Bronchial epithelial cell (primary cell): ENCODE measurements at regions not wholly inside any gene's neighbourhood (a gene's known extent, or its start where the extent isn't known, plus 50 kb on each side); places are given as distances from the start of the nearest gene placed in this dataset.

ENCODE experiments used
- DNase-seq: peaks from one replicate; pipeline ENCODE4 v3.0.0-alpha.2; 2010; ENCODE audit warnings: low read depth
- FAIRE-seq: peaks from 2 replicates; lab custom pipeline; 2011; peaks lifted over from hg19 to GRCh38; lab: Jason Lieb, UNC
- H3K27me3 ChIP-seq: 2 replicates; pipeline ENCODE4 v1.5.1; 2011; ENCODE audit warnings: low read length; ENCODE audit not compliant: control insufficient read depth, insufficient read depth
- H3K36me3 ChIP-seq: 2 replicates; pipeline ENCODE4 v1.5.1; 2011; ENCODE audit warnings: low read length; ENCODE audit not compliant: control insufficient read depth, insufficient read depth
- H3K4me3 ChIP-seq: 2 replicates; pipeline ENCODE4 v1.5.1; 2011; ENCODE audit warnings: mild to moderate bottlenecking, low read depth, low read length, control low read depth
- TF ChIP-seq, protein P1 (sequence below): IDR thresholded peaks from 2 replicates; pipeline ENCODE4 v1.5.1; 2011; ENCODE audit warnings: mild to moderate bottlenecking, moderate library complexity, low read length, control low read depth, inconsistent platforms; ENCODE audit not compliant: insufficient read depth, severe bottlenecking

- H3K27me3 ChIP-seq = peaks cover 2% of the 10 kb centered on the region
- H3K4me3 ChIP-seq = no peak overlapping the region
- H3K36me3 ChIP-seq = no peaks in the 10 kb centered on the region
- DNase-seq (no peak), FAIRE-seq (no peak)
- TF ChIP-seq, protein P1, sequence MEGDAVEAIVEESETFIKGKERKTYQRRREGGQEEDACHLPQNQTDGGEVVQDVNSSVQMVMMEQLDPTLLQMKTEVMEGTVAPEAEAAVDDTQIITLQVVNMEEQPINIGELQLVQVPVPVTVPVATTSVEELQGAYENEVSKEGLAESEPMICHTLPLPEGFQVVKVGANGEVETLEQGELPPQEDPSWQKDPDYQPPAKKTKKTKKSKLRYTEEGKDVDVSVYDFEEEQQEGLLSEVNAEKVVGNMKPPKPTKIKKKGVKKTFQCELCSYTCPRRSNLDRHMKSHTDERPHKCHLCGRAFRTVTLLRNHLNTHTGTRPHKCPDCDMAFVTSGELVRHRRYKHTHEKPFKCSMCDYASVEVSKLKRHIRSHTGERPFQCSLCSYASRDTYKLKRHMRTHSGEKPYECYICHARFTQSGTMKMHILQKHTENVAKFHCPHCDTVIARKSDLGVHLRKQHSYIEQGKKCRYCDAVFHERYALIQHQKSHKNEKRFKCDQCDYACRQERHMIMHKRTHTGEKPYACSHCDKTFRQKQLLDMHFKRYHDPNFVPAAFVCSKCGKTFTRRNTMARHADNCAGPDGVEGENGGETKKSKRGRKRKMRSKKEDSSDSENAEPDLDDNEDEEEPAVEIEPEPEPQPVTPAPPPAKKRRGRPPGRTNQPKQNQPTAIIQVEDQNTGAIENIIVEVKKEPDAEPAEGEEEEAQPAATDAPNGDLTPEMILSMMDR = no peak
Measured at GRCh38 chr17:79218175-79218824, 143.7 kb downstream of the ENGASE start.

- Histone ChIP-seq H3K27me3 (peaks cover 2% of the 10 kb centered on the region), H3K4me3 (no peak overlapping the region), H3K36me3 (no peaks in the 10 kb centered on the region)
- FAIRE-seq (peak; percentile 64), DNase-seq (no peak)
- TF ChIP-seq, protein P1 = no peak
Measured at GRCh38 chr17:79217473-79218135, 143.0 kb downstream of the ENGASE start.

GRCh38 chr17:79216826-79217225 is 142.2 kb downstream of the ENGASE start:
- peaks cover 3% of the 10 kb centered on the region for H3K27me3 ChIP-seq
- TF ChIP-seq, protein P1 = no peak

DNA sequence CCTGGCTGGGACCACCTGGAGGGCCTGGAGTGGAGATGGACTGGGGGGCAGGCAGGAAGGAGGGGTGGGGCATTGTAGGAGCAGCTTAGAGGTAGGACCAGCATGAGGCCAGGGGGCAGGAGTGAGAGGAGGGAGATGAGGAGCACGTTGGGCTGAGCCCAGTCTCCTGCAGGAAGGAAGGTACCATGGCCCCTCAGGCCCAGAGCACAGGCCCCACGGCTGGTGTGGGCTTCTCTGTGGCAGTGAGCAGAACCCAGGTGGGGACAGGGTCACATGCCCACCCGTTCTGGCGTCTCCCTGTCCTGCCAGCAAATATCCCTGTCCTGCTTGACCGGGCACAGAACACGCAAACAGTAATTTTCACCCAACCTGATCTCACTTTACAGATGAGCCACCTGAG is 141.8 kb downstream of the ENGASE start:
- no peak for FAIRE-seq
- H3K27me3 ChIP-seq = peaks cover 5% of the 10 kb centered on the region
- H3K4me3 ChIP-seq = no peak overlapping the region

More at GRCh38 chr17:79216826-79217225, 142.2 kb downstream of the ENGASE start:
- Histone ChIP-seq H3K36me3 (no peaks in the 10 kb centered on the region), H3K4me3 (no peak overlapping the region)
- FAIRE-seq (no peak), DNase-seq (no peak)

DNA sequence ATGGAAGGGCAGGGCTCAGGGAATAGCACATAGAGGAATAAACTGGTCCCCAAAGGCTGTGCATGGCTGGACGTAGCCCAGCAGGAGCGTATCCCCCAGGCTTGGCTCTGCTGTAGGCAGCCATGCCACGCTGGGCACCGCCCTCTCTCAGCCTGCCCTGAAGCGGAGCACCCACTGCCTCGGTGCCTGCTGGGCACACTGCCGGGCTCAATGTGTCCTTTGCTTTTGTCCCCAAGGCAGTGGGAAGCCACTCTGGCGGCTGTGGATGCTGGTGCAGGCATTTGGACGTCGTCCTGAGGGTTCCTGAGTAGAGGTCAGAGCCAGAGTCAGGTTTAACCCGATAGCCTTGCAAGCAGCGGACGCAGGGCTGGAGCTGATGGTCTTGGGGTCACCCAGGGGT is 141.0 kb downstream of the ENGASE start:
- no peak for FAIRE-seq
- no peak for DNase-seq
- Histone ChIP-seq H3K36me3 (no peaks in the 10 kb centered on the region), H3K4me3 (no peak overlapping the region), H3K27me3 (peaks cover 5% of the 10 kb centered on the region)
- TF ChIP-seq, protein P1 = no peak

More for the DNA sequence above, 141.8 kb downstream of the ENGASE start:
- TF ChIP-seq, protein P1 = no peak
- no peak for DNase-seq
- H3K36me3 ChIP-seq = no peaks in the 10 kb centered on the region
